Bronchial epithelial cell (primary cell): ENCODE measurements at regions not wholly inside any gene's neighbourhood (a gene's known extent, or its start where the extent isn't known, plus 50 kb on each side); places are given as distances from the start of the nearest gene placed in this dataset.
"Not testable (repeated sequence)": the region's sequence is repeated elsewhere in the genome, so short reads cannot be mapped to it uniquely, and the experiment has no call there.

Source experiments
- DNase-seq: peaks from one replicate; pipeline ENCODE4 v3.0.0-alpha.2; 2010; ENCODE audit warnings: low read depth
- FAIRE-seq: peaks from 2 replicates; lab custom pipeline; 2011; peaks lifted over from hg19 to GRCh38; lab: Jason Lieb, UNC
- H3K27me3 ChIP-seq: 2 replicates; pipeline ENCODE4 v1.5.1; 2011; ENCODE audit warnings: low read length; ENCODE audit not compliant: control insufficient read depth, insufficient read depth
- H3K36me3 ChIP-seq: 2 replicates; pipeline ENCODE4 v1.5.1; 2011; ENCODE audit warnings: low read length; ENCODE audit not compliant: control insufficient read depth, insufficient read depth
- H3K4me3 ChIP-seq: 2 replicates; pipeline ENCODE4 v1.5.1; 2011; ENCODE audit warnings: mild to moderate bottlenecking, low read depth, low read length, control low read depth
- TF ChIP-seq, protein P1 (sequence below): IDR thresholded peaks from 2 replicates; pipeline ENCODE4 v1.5.1; 2011; ENCODE audit warnings: mild to moderate bottlenecking, moderate library complexity, low read length, control low read depth, inconsistent platforms; ENCODE audit not compliant: insufficient read depth, severe bottlenecking

DNA sequence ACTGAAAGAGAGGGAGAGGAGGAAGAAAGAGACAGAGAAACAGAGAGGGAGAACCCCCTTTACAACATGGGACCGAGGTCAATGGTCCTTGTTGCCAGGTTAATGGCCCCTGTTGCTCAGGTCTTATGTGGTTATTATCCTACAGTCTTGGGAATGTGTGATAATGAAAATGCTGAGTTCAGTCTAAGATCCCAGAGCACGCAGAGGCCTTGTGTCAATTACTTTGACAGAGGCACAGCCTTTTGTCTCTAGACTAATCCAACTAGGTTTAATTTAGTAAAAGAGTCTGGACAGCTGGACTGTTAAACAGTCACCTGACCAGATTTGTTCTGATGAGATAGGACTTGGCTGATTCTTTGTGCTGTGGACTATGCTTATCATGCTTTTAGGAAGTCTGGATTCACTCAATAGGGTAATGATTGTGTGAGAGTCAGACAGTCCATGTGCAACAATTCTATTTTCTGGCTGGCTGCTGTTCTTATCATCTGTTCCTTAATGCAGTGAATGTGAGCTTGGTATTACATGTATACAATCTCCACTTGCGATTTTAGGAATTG lies 157.4 kb upstream of the MAGI2 start:
- H3K4me3 ChIP-seq: no peak overlapping the region
- FAIRE-seq: no peak
- TF ChIP-seq, protein P1, sequence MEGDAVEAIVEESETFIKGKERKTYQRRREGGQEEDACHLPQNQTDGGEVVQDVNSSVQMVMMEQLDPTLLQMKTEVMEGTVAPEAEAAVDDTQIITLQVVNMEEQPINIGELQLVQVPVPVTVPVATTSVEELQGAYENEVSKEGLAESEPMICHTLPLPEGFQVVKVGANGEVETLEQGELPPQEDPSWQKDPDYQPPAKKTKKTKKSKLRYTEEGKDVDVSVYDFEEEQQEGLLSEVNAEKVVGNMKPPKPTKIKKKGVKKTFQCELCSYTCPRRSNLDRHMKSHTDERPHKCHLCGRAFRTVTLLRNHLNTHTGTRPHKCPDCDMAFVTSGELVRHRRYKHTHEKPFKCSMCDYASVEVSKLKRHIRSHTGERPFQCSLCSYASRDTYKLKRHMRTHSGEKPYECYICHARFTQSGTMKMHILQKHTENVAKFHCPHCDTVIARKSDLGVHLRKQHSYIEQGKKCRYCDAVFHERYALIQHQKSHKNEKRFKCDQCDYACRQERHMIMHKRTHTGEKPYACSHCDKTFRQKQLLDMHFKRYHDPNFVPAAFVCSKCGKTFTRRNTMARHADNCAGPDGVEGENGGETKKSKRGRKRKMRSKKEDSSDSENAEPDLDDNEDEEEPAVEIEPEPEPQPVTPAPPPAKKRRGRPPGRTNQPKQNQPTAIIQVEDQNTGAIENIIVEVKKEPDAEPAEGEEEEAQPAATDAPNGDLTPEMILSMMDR: no peak
- no peaks in the 10 kb centered on the region for H3K27me3 ChIP-seq
- H3K36me3 ChIP-seq: no peaks in the 10 kb centered on the region
- DNase-seq: no peak

DNA sequence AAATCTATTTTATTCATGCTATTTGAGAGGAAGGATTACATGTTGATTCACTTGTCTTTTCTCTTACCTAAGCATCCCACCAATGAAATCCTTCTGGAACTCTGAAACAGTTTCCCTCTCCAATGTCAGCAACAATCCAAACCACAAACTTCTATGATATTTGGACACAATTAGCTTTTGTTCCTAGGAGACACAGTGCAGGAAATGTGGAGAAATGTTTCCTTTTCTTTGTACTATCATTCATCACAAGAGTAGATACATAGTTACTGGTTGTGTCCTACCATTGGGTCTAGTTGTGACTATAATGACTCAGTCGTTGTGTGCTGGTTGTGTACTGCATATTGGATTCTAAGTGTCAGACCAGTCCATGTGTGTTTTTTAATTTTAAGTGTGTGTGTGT lies 156.8 kb upstream of the MAGI2 start:
- Histone ChIP-seq H3K4me3 (no peak overlapping the region), H3K27me3 (no peaks in the 10 kb centered on the region), H3K36me3 (no peaks in the 10 kb centered on the region)
- FAIRE-seq (no peak), DNase-seq (no peak)
- TF ChIP-seq, protein P1: no peak

DNA sequence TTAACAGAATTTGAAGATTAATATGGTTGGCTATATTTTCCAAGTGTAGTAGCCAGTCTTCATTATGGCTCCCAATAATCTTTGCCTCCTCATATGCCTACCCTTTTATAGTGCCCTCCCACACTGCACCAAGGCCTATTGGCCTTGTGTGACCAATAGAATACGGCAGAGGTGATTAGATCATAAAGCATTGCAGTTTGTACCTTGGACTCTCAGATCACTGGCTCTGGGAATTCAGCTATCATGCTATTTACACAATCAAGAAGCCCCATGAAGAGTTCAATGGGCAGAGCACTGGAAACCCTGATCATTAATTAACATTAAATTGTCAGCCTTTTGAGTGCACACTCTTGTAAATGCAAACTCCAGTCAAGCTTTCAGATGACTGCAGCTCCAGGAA lies 154.5 kb upstream of the MAGI2 start:
- FAIRE-seq: no peak
- Histone ChIP-seq H3K36me3 (no peaks in the 10 kb centered on the region), H3K4me3 (no peak overlapping the region), H3K27me3 (no peaks in the 10 kb centered on the region)
- DNase-seq: no peak
- TF ChIP-seq, protein P1: no peak

DNA sequence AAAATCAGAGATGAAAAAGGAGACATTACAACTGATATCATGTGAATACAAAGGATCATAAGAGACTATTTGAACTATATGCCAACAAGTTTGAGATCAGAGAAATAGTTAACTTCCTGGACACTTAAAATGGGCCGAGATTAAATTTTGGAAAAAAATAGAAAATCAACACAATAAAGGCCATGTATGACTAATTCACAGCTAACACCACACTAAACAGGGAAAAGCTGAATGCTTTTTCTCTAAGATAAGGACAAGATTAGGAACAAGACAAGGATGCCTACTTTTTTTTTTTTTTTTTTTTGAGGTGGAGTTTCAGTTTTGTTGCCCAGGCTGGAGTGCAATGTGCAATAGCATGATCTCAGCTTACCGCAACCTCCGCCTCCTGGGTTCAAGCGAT lies 151.4 kb upstream of the MAGI2 start:
- DNase-seq (no peak), FAIRE-seq (no peak)
- Histone ChIP-seq H3K4me3 (no peak overlapping the region), H3K27me3 (no peaks in the 10 kb centered on the region), H3K36me3 (no peaks in the 10 kb centered on the region)
- TF ChIP-seq, protein P1: no peak

DNA sequence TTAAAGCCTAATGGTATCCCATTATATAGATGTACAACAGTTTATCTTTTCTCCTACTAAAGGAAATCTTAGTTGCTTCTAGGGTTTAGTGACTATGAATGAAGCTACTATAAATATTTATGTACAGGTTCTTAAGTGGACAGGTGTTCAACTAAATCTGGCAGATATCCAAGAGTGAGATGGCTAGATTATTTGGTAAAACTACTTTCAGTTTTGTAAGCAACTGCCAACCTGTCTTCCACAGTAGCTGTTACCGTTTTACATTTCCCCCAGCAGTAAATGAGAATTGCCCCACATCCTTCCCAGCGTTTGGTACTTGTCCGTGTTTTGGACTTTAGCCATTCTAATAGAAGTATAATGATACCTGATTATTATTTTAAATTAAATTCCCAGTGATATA lies 144.9 kb upstream of the MAGI2 start:
- no peak for DNase-seq
- no peak for FAIRE-seq
- no peak overlapping the region for H3K4me3 ChIP-seq
- no peaks in the 10 kb centered on the region for H3K36me3 ChIP-seq
- TF ChIP-seq, protein P1: no peak
- no peaks in the 10 kb centered on the region for H3K27me3 ChIP-seq

DNA sequence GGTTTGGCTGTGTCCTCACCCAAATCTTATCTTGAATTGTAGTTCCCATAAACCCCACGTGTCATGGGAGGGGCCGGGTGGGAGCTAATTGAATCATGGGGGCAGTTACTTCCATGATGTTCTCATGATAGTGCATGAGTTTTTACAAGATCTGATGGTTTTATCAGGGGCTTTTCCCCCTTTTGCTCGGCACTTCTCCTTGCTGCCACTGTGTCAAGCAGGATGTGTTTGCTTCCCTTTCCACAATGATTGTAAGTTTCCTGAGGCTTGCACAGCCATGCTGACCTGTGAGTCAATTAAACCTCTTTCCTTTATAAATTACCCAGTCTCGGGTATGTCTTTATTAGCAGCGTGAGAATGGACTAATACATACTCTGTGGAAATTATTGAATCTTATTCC lies 141.2 kb upstream of the MAGI2 start:
- H3K36me3 ChIP-seq, H3K4me3 ChIP-seq, DNase-seq, H3K27me3 ChIP-seq, FAIRE-seq: not testable (repeated sequence)
